ENCODE measurements at regions not wholly inside any gene's neighbourhood (a gene's known extent, or its start where the extent isn't known, plus 50 kb on each side); places are given as distances from the start of the nearest gene placed in this dataset.

- no TSS peak for BruUV-seq (replicated peaks)
- ChIA-PET POLR2A (no interaction called here), CTCF (no interaction called here)
- Histone ChIP-seq H3K36me3 (ENCODE audit: control insufficient read depth in 2 of 2, extremely low read depth in 1 of 2, insufficient read depth in 2 of 2, low read length in 2 of 2) (no peaks in the 10 kb centered on the region), H3K27me3 (ENCODE audit: control insufficient read depth in 2 of 2, insufficient read depth in 2 of 2, low read length in 2 of 2) (peaks cover 0 to 6% of the 10 kb centered on the region in 2 experiments), H2AFZ (ENCODE audit: low read depth, low read length) (no peak overlapping the region), H3K9ac (replicated peaks; ENCODE audit: extremely low read depth, insufficient read depth, low read length) (no peak overlapping the region), H3K4me1 (ENCODE audit: control insufficient read depth, extremely low read depth, insufficient read depth, low read length) (no peaks in the 10 kb centered on the region), H3K9me3 (replicated peaks; ENCODE audit: control insufficient read depth, insufficient read depth, low read length) (no peaks in the 10 kb centered on the region), H3K79me2 (ENCODE audit: control insufficient read depth, insufficient read depth, low read length) (no peaks in the 10 kb centered on the region), H3K4me2 (ENCODE audit: insufficient read depth, low read length) (no peak overlapping the region), H3K9me1 (replicated peaks; ENCODE audit: control insufficient read depth, extremely low read depth, insufficient read depth, low read length) (no peaks in the 10 kb centered on the region), H4K20me1 (replicated peaks; ENCODE audit: control insufficient read depth, extremely low read depth, insufficient read depth, low read length) (no peaks in the 10 kb centered on the region), H3K27ac (ENCODE audit: insufficient read depth, low read depth, low read length) (no peak overlapping the region), H3K4me3 (replicated peaks in 1 of 3; ENCODE audit: insufficient read depth in 1 of 3, low read depth in 1 of 3, low read length in 3 of 3) (no peak overlapping the region)
- TF ChIP-seq JUN (IDR thresholded peaks at IDR 0.05; ENCODE audit: borderline replicate concordance, insufficient read depth, insufficient read length, low read depth): no peak
- dilution Hi-C loops (cut with MboI; ENCODE audit: extremely low pct_ligation_motif_present, low sequenced_read_pairs): no loop called here
- FAIRE-seq (no peak), DNase-seq (ENCODE audit: low read depth, low spot score) (no peak)
- intact Hi-C loops (cut with micrococcal nuclease): no loop called here
These were observed 715.3 kb upstream of the WWC1 start for GRCh38 chr5:167576126-167576525.

DNA sequence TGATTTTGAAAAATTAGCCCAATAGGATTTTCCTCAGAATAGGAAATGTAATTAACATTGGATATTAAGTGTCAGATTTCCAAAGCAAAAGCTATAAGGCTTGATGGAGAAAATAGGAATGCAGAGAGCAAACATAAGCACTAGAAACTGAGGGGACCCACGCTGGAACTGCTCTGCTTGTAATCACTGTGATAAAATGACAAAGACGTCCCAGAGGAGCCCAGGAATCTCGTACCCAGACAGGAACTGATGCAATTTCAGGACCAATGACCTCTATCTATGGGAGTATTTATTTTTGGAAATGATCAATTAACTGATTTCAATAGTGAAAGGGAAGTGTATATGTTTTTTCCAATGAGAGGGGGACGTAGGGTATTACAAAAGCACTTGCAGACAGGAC lies 714.5 kb upstream of the WWC1 start:
- Histone ChIP-seq H3K9me1 (replicated peaks; ENCODE audit: control insufficient read depth, extremely low read depth, insufficient read depth, low read length) (no peaks in the 10 kb centered on the region), H4K20me1 (replicated peaks; ENCODE audit: control insufficient read depth, extremely low read depth, insufficient read depth, low read length) (no peaks in the 10 kb centered on the region), H3K9me3 (replicated peaks; ENCODE audit: control insufficient read depth, insufficient read depth, low read length) (no peaks in the 10 kb centered on the region), H3K27ac (ENCODE audit: insufficient read depth, low read depth, low read length) (no peak overlapping the region), H2AFZ (ENCODE audit: low read depth, low read length) (no peak overlapping the region), H3K4me1 (ENCODE audit: control insufficient read depth, extremely low read depth, insufficient read depth, low read length) (no peaks in the 10 kb centered on the region), H3K4me3 (replicated peaks in 1 of 3; ENCODE audit: insufficient read depth in 1 of 3, low read depth in 1 of 3, low read length in 3 of 3) (no peak overlapping the region), H3K36me3 (ENCODE audit: control insufficient read depth in 2 of 2, extremely low read depth in 1 of 2, insufficient read depth in 2 of 2, low read length in 2 of 2) (no peaks in the 10 kb centered on the region), H3K4me2 (ENCODE audit: insufficient read depth, low read length) (no peak overlapping the region), H3K9ac (replicated peaks; ENCODE audit: extremely low read depth, insufficient read depth, low read length) (no peak overlapping the region), H3K27me3 (ENCODE audit: control insufficient read depth in 2 of 2, insufficient read depth in 2 of 2, low read length in 2 of 2) (peaks cover 0 to 6% of the 10 kb centered on the region in 2 experiments), H3K79me2 (ENCODE audit: control insufficient read depth, insufficient read depth, low read length) (no peaks in the 10 kb centered on the region)
- dilution Hi-C loops (cut with MboI; ENCODE audit: extremely low pct_ligation_motif_present, low sequenced_read_pairs): no loop called here
- intact Hi-C loops (cut with micrococcal nuclease): no loop called here
- DNase-seq (ENCODE audit: low read depth, low spot score) (no peak), FAIRE-seq (no peak)
- POLR2A ChIA-PET: no interaction called here
- CTCF ChIA-PET: no interaction called here
- TF ChIP-seq JUN (IDR thresholded peaks at IDR 0.05; ENCODE audit: borderline replicate concordance, insufficient read depth, insufficient read length, low read depth) (no peak), EZH2 (IDR thresholded peaks at IDR 0.05; ENCODE audit: borderline replicate concordance, low read depth, low read length, severe bottlenecking) (no peak), POLR2A (IDR thresholded peaks at IDR 0.05; ENCODE audit: low read depth, low read length) (no peak), GATA2 (IDR thresholded peaks at IDR 0.05; ENCODE audit: insufficient read depth, insufficient read length, low read depth, low read length) (no peak), POLR2AphosphoS5 (IDR thresholded peaks at IDR 0.05; ENCODE audit: insufficient read depth, low read depth, low read length) (no peak)
- BruUV-seq (replicated peaks): no TSS peak

Data from endothelial cell of umbilical vein (primary cell).